Pancreas (tissue), 10 donors: ENCODE measurements at regions not wholly inside any gene's neighbourhood (a gene's known extent, or its start where the extent isn't known, plus 50 kb on each side); places are given as distances from the start of the nearest gene placed in this dataset.
A peak's percentile ranks its signal among the peaks of the same experiment; 100 is the strongest.
"Not testable (repeated sequence)": the region's sequence is repeated elsewhere in the genome, so short reads cannot be mapped to it uniquely, and the experiment has no call there.

Experiments used
- ATAC-seq, 4 donors: fragments of 200-7000 bp; cut with Tn5 transposase; one replicate each; pipeline versions ENCODE4 v1.8.0 to v1.9.1; 2020; ENCODE audit warnings: mild to moderate bottlenecking in 4 of 4, moderate library complexity in 4 of 4
- DNase-seq, 6 donors: peaks; one replicate each; pipeline ENCODE4 v3.0.0-alpha.2; 2020
- FAIRE-seq: peaks from 2 replicates; lab custom pipeline; 2012; peaks lifted over from hg19 to GRCh38; lab: Jason Lieb, UNC
- H3K27ac ChIP-seq, 4 donors: fragments of 200-600 bp; sonication (generic); 1 replicate in 3 of 4; 2 replicates in 1 of 4; pipeline versions ENCODE4 v1.5.0 to v1.8.0; 2020
- H3K27me3 ChIP-seq, 4 donors: fragments of 200-600 bp; one replicate each; pipeline ENCODE4 v1.8.0; 2021
- H3K36me3 ChIP-seq, 3 donors: fragments of 200-600 bp; sonication (generic) in 1 of 3; one replicate each; pipeline versions ENCODE4 v1.5.0 to v1.8.0; 2020 to 2021
- H3K4me1 ChIP-seq, 3 donors: fragments of 200-600 bp; one replicate each; pipeline ENCODE4 v1.8.0; 2021
- H3K4me3 ChIP-seq, 4 donors: fragments of 200-600 bp; sonication (generic) in 2 of 4; one replicate each; pipeline versions ENCODE4 v1.5.0 to v1.8.0; 2020 to 2021
- H3K9me3 ChIP-seq, 4 donors: fragments of 200-600 bp; one replicate each; pipeline ENCODE4 v1.8.0; 2021
- CTCF ChIP-seq, 4 donors: fragments of 200-600 bp; sonication (generic) in 3 of 4; IDR thresholded peaks; one replicate each; pipeline versions ENCODE4 v1.5.0 to v1.8.0; 2021; ENCODE audit warnings: antibody characterized with exemption in 4 of 4
- WGBS, 2 donors: extraction: QIAGEN DNeasy Blood & Tissue Kit; methylation state at CpG; one replicate each; pipeline ENCODE4 v1.1.7; 2013; 5-methylcytosine and 5-hydroxymethylcytosine counted together
- intact Hi-C, 3 donors: fragments of 100-400 bp; cut with DNase I; formaldehyde crosslinking; loops; one replicate each; pipeline versions ENCODE4 v1.11.1 to v1.14.2; 2022
- donor health status: healthy with polysubstance abuse.
- donor health status: DM: no; HTN: no; CAD: no; lungs with moderate emphysema.
- donor health status: DM: no; HTN: no; CAD: no.
- donor health status: control.
- donor health status: control.
- donor health status: Bipolar disorder and iron deficiency.
- donor health status: DM: yes; HTN: yes; CAD: no.
- donor health status: DM: no; HTN: no; CAD: no.
- donor health status: DM: no; HTN: no; CAD: no.
- donor health status: DM: yes; HTN: yes; CAD: no.

GRCh38 chr4:186844059-186844681 lies 120.5 kb upstream of the FAT1 start:
- intact Hi-C loops = no loop called here
- Histone ChIP-seq H3K36me3 (no peaks in the 10 kb centered on the region), H3K27me3 (no peaks in the 10 kb centered on the region), H3K27ac (peak overlapping the region in 2 of 4 donors; percentile 64 to 67), H3K4me1 (peaks cover 0 to 16% (median 8%) of the 10 kb centered on the region in 3 donors), H3K4me3 (peak overlapping the region in 2 of 4 donors; percentile 17 to 18), H3K9me3 (no peaks in the 10 kb centered on the region)
- 11% methylated on average over 8 of the region's 8 CpGs for WGBS, 2 donors
- no peak for TF ChIP-seq CTCF (IDR thresholded peaks at IDR 0.05)
- DNase-seq = peak in 2 of 6 donors; percentile 9 to 20
- ATAC-seq = peak; percentile 79 to 88 (median 83)
- FAIRE-seq = no peak

- ATAC-seq (peak; percentile 79 to 94 (median 88)), FAIRE-seq (no peak), DNase-seq (no peak)
- TF ChIP-seq CTCF (IDR thresholded peaks at IDR 0.05) = no peak
- intact Hi-C loops = no loop called here
- Histone ChIP-seq H3K27ac (peak overlapping the region; percentile 2 to 67 (median 50)), H3K9me3 (no peaks in the 10 kb centered on the region), H3K27me3 (no peaks in the 10 kb centered on the region), H3K4me3 (no peak overlapping the region), H3K4me1 (peaks cover 0 to 16% (median 8%) of the 10 kb centered on the region in 3 donors), H3K36me3 (no peaks in the 10 kb centered on the region)
- WGBS, 2 donors = 67 to 75% methylated on average over 9 of the region's 9 CpGs
Measured at GRCh38 chr4:186845137-186845842, 121.6 kb upstream of the FAT1 start.

GRCh38 chr4:186846426-186846825 lies 122.8 kb upstream of the FAT1 start:
- Histone ChIP-seq H3K27me3 (no peaks in the 10 kb centered on the region), H3K27ac (no peak overlapping the region), H3K36me3 (no peaks in the 10 kb centered on the region), H3K4me1 (peaks cover 0 to 16% (median 8%) of the 10 kb centered on the region in 3 donors), H3K9me3 (no peaks in the 10 kb centered on the region), H3K4me3 (no peak overlapping the region)
- FAIRE-seq (no peak), ATAC-seq (no peak), DNase-seq (no peak)
- WGBS, 2 donors = 76 to 83% methylated on average over 3 of the region's 3 CpGs
- intact Hi-C loops = no loop called here
- no peak for TF ChIP-seq CTCF (IDR thresholded peaks at IDR 0.05)

GRCh38 chr4:186847429-186848131 lies 123.9 kb upstream of the FAT1 start:
- H3K27ac ChIP-seq, FAIRE-seq, H3K4me3 ChIP-seq, ATAC-seq, intact Hi-C loops, H3K36me3 ChIP-seq, H3K9me3 ChIP-seq, H3K27me3 ChIP-seq, DNase-seq: not testable (repeated sequence)
- H3K4me1 ChIP-seq = peaks cover 0 to 16% (median 8%) of the 10 kb centered on the region in 3 donors
- WGBS, 2 donors = 91 to 94% methylated on average over 3 of the region's 3 CpGs

GRCh38 chr4:186848437-186848836 lies 124.8 kb upstream of the FAT1 start:
- H3K27ac ChIP-seq = no peak overlapping the region
- no peaks in the 10 kb centered on the region for H3K27me3 ChIP-seq
- H3K4me3 ChIP-seq = no peak overlapping the region
- no peak for ATAC-seq
- H3K9me3 ChIP-seq = no peaks in the 10 kb centered on the region
- no peak for TF ChIP-seq CTCF (IDR thresholded peaks at IDR 0.05)
- peaks cover 0 to 16% (median 8%) of the 10 kb centered on the region in 3 donors for H3K4me1 ChIP-seq
- no peaks in the 10 kb centered on the region for H3K36me3 ChIP-seq
- FAIRE-seq = no peak
- no peak for DNase-seq
- intact Hi-C loops = no loop called here
